Effector memory CD4-positive, alpha-beta T cell (primary cell): ENCODE measurements at regions not wholly inside any gene's neighbourhood (a gene's known extent, or its start where the extent isn't known, plus 50 kb on each side); places are given as distances from the start of the nearest gene placed in this dataset.

ENCODE experiments used
- DNase-seq, 3 donors: peaks; one replicate each; pipeline ENCODE4 v3.0.0-alpha.2; 2020
- H3K27ac ChIP-seq: 2 replicates; pipeline ENCODE4 v1.7.0; 2013; ENCODE audit warnings: mild to moderate bottlenecking, low read length, moderate library complexity; ENCODE audit not compliant: insufficient read depth, poor library complexity, severe bottlenecking
- H3K27me3 ChIP-seq: replicated peaks from 2 replicates; pipeline ENCODE4 v1.7.0; 2013; ENCODE audit warnings: mild to moderate bottlenecking, low read length; ENCODE audit not compliant: insufficient read depth, control insufficient read depth, poor library complexity, severe bottlenecking
- H3K36me3 ChIP-seq: 2 replicates; pipeline ENCODE4 v1.7.0; 2013; ENCODE audit warnings: mild to moderate bottlenecking, low read length, moderate library complexity; ENCODE audit not compliant: control insufficient read depth, insufficient read depth
- H3K4me1 ChIP-seq: 2 replicates; pipeline ENCODE4 v1.7.0; 2013; ENCODE audit warnings: low read length, mild to moderate bottlenecking; ENCODE audit not compliant: control insufficient read depth, insufficient read depth, poor library complexity, severe bottlenecking
- H3K4me3 ChIP-seq: 2 replicates; pipeline ENCODE4 v1.7.0; 2013; ENCODE audit warnings: low read length, low read depth, mild to moderate bottlenecking; ENCODE audit not compliant: insufficient read depth, poor library complexity, severe bottlenecking
- H3K9me3 ChIP-seq: 2 replicates; pipeline ENCODE4 v1.7.0; 2013; ENCODE audit warnings: mild to moderate bottlenecking, low read length, moderate library complexity; ENCODE audit not compliant: control insufficient read depth

GRCh38 chr2:2942906-2943305, 434.7 kb downstream of the EIPR1 start:
- H3K36me3 ChIP-seq, result no peaks in the 10 kb centered on the region
- H3K9me3 ChIP-seq, result no peaks in the 10 kb centered on the region
- H3K4me3 ChIP-seq, result no peak overlapping the region
- H3K27me3 ChIP-seq, result no peaks in the 10 kb centered on the region
- no peak overlapping the region for H3K27ac ChIP-seq
- no peak for DNase-seq
- no peaks in the 10 kb centered on the region for H3K4me1 ChIP-seq

GRCh38 chr2:2942225-2942624, 435.4 kb downstream of the EIPR1 start:
- H3K36me3 ChIP-seq, result no peaks in the 10 kb centered on the region
- H3K27me3 ChIP-seq, result no peaks in the 10 kb centered on the region
- H3K27ac ChIP-seq, result no peak overlapping the region
- no peaks in the 10 kb centered on the region for H3K9me3 ChIP-seq
- no peaks in the 10 kb centered on the region for H3K4me1 ChIP-seq
- H3K4me3 ChIP-seq, result no peak overlapping the region
- no peak for DNase-seq

GRCh38 chr2:2941205-2941604, 436.4 kb downstream of the EIPR1 start:
- no peaks in the 10 kb centered on the region for H3K36me3 ChIP-seq
- H3K27ac ChIP-seq, result no peak overlapping the region
- DNase-seq, result no peak
- no peaks in the 10 kb centered on the region for H3K27me3 ChIP-seq
- H3K4me3 ChIP-seq, result no peak overlapping the region
- H3K9me3 ChIP-seq, result no peaks in the 10 kb centered on the region
- no peaks in the 10 kb centered on the region for H3K4me1 ChIP-seq

- Histone ChIP-seq H3K4me3 (no peak overlapping the region), H3K36me3 (no peaks in the 10 kb centered on the region), H3K27ac (no peak overlapping the region), H3K4me1 (no peaks in the 10 kb centered on the region), H3K9me3 (no peaks in the 10 kb centered on the region), H3K27me3 (no peaks in the 10 kb centered on the region)
- no peak for DNase-seq
These were observed 436.9 kb downstream of the EIPR1 start for GRCh38 chr2:2940702-2941101.

GRCh38 chr2:2940061-2940460, 437.6 kb downstream of the EIPR1 start:
- H3K27ac ChIP-seq, result no peak overlapping the region
- H3K9me3 ChIP-seq, result no peaks in the 10 kb centered on the region
- H3K27me3 ChIP-seq, result no peaks in the 10 kb centered on the region
- H3K36me3 ChIP-seq, result no peaks in the 10 kb centered on the region
- no peaks in the 10 kb centered on the region for H3K4me1 ChIP-seq
- no peak overlapping the region for H3K4me3 ChIP-seq
- no peak for DNase-seq

- H3K4me1 ChIP-seq, result no peaks in the 10 kb centered on the region
- H3K9me3 ChIP-seq, result no peaks in the 10 kb centered on the region
- no peak overlapping the region for H3K27ac ChIP-seq
- DNase-seq, result no peak
- no peaks in the 10 kb centered on the region for H3K27me3 ChIP-seq
- H3K36me3 ChIP-seq, result no peaks in the 10 kb centered on the region
- H3K4me3 ChIP-seq, result no peak overlapping the region
These were observed 438.4 kb downstream of the EIPR1 start for GRCh38 chr2:2939078-2939795.

- Histone ChIP-seq H3K4me1 (no peaks in the 10 kb centered on the region), H3K36me3 (no peaks in the 10 kb centered on the region), H3K4me3 (no peak overlapping the region), H3K27me3 (no peaks in the 10 kb centered on the region), H3K27ac (no peak overlapping the region), H3K9me3 (no peaks in the 10 kb centered on the region)
- DNase-seq, result no peak
These were observed 439.1 kb downstream of the EIPR1 start for GRCh38 chr2:2938481-2938880.

GRCh38 chr2:2935445-2936149, 442.0 kb downstream of the EIPR1 start:
- H3K4me1 ChIP-seq, result no peaks in the 10 kb centered on the region
- H3K27me3 ChIP-seq, result no peaks in the 10 kb centered on the region
- H3K36me3 ChIP-seq, result no peaks in the 10 kb centered on the region
- no peak for DNase-seq
- H3K9me3 ChIP-seq, result no peaks in the 10 kb centered on the region
- H3K4me3 ChIP-seq, result no peak overlapping the region
- no peak overlapping the region for H3K27ac ChIP-seq

GRCh38 chr2:2933426-2933825, 444.2 kb downstream of the EIPR1 start:
- DNase-seq, result no peak
- Histone ChIP-seq H3K27ac (no peak overlapping the region), H3K9me3 (no peaks in the 10 kb centered on the region), H3K27me3 (no peaks in the 10 kb centered on the region), H3K36me3 (no peaks in the 10 kb centered on the region), H3K4me1 (no peaks in the 10 kb centered on the region), H3K4me3 (no peak overlapping the region)

GRCh38 chr2:2932692-2933305, 444.8 kb downstream of the EIPR1 start:
- Histone ChIP-seq H3K27me3 (no peaks in the 10 kb centered on the region), H3K4me1 (no peaks in the 10 kb centered on the region), H3K27ac (no peak overlapping the region), H3K9me3 (no peaks in the 10 kb centered on the region), H3K36me3 (no peaks in the 10 kb centered on the region), H3K4me3 (no peak overlapping the region)
- DNase-seq, result no peak
